Activated CD8-positive, alpha-beta memory T cell treated with anti-CD3 and anti-CD28 coated beads for 4 hours (primary cell): ENCODE measurements at regions not wholly inside any gene's neighbourhood (a gene's known extent, or its start where the extent isn't known, plus 50 kb on each side); places are given as distances from the start of the nearest gene placed in this dataset.

Experiments
- DNase-seq, 2 donors: peaks; one replicate each; pipeline ENCODE4 v3.0.0-alpha.2; 2020; ENCODE audit warnings: low read depth in 2 of 2

- no peak for DNase-seq
Observed at GRCh38 chr6:170114956-170115855, 175.7 kb downstream of the DLL1 start.

DNA sequence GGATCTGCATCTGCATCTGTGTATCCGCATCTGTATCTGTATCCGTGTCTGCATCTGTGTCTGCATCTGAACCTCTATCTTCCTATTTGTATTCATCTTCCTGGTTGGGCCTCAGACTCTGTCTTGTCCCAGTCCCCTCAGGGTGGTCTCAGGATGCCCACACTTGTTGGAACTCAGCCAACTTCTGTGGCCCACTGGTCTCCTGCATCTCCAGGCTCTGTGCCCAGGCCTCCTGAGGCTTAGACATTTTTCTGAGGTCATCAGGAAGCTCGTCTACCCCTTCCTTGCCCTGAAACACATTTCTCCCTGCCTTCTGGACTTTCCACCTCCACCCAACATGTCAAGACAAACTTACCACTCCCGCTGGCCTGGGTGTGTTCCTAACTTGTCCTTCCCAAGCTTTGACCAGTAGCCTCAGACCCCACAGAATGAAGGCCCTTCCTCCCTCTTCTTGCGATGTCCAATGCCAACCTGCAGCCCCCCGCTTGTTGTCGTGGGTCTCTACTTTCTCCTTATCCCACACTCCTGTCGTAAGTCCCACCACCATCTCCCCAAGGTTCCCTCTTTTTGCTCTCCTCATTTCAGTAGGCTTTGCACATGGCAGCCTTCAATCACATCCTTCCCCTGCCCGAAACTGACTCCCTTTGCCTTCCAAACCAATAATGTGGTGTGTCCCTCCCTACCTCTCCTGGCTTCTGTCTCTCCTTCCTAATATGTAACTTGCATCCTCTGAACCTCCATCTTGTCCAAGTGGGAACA lies 176.5 kb downstream of the DLL1 start:
- DNase-seq: no peak

DNA sequence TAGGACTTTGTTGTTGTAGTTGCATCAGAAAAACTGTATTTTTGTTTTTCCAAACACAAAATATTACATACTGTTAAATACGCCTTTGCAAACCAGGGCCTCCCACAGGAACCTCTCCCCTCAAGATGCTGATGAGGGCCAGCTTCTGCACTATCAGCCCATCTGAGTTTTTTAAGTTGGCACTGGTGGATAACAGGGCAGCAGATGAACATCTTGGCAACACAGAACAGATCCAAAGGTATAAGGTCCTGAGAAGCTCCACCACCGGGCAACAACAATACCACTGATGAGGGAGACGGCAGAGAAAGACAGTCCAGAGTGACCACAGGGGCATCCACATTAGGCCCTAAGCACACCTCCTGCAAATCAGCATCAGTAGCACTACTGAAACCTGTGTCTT lies 177.7 kb downstream of the DLL1 start:
- no peak for DNase-seq

DNA sequence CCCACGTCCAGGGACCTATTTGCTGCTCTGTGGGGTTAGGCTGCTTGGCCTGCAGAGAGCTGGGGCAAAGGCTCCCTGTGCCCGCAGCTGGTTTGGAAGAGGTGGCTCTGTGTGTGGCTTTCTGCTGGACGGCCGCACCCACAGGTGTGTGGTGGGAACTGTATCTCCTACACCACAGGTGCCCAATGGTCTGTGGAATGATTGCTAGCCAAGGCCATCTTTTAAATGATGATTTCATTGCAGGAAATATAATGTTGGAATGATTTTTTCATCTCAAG lies 178.4 kb downstream of the DLL1 start:
- DNase-seq: no peak

DNA sequence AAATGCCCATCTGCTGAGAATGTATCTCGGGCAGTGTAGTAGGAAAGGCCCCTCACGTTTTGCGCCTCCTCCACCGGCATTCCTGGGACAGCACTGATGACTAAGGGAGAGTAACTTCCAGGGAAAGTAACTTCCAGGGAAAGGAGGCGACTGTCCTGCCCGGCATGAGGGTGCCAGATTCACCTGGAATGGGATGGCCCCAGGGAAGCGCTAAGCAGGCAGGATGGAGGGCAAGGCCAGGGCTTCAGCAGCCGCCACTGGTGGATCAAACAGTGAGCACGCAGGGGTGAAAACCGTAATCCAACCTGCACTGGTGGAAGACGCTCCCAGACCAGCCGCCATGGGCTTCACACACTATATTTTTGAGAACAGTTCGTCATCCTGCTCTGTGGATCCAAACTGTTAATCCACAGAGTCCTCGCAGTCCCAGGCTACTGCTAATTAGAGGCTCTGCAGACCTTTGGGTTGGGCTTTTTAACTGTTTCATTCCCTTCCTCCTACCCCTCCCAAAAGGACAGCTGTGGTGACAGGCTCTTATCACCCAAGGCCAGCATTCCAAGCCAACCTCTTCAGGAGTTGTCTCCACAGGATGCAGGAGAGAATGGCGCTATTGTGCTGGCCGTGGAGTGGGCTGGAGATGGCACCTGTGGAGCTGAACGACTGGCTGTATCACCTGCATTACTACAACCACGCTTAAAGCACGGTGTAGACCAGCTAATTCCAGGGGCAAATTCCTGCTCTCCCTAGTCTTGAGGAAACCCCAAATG lies 178.9 kb downstream of the DLL1 start:
- DNase-seq: no peak

- no peak for DNase-seq
Observed at GRCh38 chr6:170111141-170111664, 179.7 kb downstream of the DLL1 start.

DNA sequence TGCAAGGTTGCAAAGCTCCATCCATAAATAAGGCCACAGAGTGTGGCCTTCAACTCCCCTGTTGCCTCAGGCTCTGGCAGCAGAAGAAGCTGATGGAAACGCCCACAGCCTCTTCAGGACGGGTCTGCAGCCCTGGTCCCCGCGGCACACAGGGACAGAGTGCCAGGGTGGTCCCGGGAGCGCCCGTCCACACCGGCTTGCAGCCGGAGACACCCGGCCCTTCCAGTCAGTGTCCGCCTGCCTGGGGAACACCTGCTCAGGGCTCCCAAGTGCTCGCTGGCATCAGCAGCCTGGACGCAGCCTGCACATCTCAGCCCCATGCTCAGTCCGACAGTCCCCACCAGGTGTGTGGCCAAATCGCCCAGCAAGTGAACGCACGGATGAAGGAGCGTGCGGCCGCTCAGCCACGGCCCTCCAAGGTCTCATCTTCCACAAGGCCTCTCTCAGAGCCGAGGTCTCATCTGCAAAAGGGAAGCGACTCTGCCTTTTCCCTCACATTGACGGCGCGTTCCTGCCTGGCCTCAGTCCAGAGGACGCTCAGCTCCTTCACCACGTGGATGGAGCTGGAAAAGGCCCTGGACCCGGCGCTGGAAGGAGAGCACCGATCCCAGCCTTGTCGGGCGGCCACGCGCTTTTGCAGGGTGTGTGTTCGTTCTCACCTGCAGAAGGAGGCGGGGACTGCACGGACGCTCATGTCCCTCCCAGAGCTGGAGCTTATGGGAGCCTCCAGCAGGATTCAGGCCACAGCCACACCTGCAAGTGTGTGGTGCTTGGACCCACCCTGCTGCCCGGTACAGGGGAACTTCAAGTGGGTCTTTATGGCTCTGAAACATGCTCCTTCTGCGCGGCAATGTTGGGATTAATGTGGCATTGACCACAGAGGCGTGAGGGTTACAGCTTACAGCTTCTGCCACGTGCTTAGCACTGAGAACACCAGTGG lies 180.4 kb downstream of the DLL1 start:
- DNase-seq: no peak

DNA sequence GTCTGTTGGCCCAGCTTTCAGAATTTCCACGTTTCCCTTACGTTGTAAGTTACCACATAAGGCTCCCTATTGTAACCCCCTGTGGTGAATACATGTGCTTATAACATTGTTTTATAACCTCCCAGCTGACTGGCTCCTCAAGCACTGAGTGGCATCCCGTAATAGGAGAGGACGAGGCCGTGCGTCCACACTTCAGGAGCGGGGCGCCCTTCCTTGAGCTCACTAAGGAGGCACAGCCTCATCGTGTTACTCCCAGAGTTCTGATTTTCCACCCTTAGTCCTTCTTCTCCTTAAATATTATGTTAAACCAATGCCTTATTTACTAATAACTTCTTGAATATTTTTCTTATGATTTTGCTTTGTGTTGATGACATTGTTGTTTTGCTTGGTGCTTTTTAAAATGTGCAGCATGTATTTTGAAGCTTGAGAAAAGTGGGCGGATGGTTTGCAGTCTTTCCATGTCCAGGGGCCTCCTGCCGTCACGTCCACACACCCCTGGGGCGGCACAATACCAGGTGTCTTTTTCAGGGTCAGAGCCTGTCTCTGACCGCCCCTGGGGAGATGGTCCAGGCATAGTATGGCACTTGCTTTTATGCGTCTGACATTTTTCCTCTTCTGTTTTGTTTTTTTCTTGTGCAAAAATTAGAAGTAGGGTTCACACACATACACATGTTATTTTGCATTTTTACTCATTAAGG lies 181.8 kb downstream of the DLL1 start:
- no peak for DNase-seq

DNA sequence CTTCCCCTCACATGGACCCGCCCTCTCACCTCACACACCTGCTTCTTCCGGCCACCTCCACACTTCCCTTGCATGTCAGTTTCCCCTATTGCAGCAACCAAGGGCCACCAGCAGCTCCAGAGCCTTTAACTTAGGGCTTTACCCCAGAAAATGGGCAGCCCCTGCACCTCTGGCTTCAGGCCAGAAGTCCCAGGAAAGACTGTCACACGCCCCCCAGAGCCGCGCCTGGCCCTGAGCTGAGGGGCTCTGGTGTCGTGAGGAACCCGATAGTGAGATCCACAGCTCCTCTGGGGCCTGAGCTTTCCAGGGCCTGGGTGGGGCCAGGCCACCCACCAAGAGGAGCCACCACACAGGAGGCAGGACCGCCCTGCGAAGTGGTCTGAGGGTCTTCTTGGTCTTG lies 182.4 kb downstream of the DLL1 start:
- no peak for DNase-seq

DNA sequence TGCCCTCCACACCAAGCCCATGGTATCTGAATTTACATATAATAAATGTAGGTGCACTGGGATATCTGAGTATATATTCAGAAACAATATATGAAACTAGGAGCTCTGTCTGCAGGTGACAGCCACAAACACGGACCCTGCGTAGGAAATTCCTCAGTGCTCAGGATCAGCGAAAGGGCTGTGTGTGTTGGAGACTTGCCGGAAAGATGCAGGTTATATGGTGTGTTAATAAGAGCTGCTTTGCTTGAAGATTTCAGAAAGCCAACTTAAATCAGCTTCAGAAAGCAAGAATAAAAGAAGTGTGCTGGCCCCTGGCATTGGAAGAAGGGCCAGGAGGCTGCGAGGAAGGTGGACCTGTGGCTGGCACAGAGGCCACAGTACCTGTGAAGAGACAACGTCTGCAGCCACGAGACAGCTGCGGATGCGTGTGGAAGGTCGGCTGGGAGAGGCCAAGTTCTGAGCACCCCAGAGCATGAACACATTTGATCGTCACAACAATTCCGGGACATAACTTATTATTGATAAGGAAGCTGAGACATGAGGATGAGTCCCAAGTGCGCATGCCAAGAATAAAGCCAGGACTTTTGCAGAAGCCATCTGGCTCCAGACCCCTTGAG lies 183.2 kb downstream of the DLL1 start:
- no peak for DNase-seq

DNA sequence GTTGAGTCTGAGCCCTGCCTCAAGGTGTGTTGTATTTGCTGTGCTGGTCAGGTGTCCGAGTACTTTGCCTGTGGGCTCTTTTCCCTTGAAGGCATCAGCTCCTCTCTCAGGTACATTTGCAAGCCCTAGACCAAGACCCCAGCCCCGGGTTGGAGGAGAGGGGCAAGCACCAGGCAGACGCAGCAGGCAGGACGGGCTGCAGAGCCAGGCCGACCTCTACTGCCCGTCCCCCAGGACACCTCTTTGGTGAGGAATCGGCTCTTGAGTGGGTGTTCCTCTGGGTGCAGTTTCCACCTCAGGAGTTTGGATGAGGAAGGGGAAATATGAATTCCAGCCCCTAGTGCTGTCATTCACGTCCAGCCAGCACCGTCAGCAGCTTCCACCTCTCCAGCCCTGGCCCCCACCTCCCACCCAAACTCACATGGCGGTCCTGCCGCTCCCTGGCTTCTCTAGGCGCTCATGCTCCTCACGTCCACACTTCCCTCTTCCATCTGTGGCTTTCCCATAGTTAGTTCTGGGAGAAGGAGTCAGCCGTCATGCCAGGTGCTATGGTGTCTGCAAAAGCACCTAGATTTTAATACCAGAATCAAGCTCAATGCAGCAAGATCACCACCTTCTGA lies 183.9 kb downstream of the DLL1 start:
- no peak for DNase-seq

GRCh38 chr6:170102582-170103481 lies 188.0 kb downstream of the DLL1 start:
- no peak for DNase-seq

- DNase-seq: no peak
Observed at GRCh38 chr6:170102038-170102437, 188.8 kb downstream of the DLL1 start.

DNA sequence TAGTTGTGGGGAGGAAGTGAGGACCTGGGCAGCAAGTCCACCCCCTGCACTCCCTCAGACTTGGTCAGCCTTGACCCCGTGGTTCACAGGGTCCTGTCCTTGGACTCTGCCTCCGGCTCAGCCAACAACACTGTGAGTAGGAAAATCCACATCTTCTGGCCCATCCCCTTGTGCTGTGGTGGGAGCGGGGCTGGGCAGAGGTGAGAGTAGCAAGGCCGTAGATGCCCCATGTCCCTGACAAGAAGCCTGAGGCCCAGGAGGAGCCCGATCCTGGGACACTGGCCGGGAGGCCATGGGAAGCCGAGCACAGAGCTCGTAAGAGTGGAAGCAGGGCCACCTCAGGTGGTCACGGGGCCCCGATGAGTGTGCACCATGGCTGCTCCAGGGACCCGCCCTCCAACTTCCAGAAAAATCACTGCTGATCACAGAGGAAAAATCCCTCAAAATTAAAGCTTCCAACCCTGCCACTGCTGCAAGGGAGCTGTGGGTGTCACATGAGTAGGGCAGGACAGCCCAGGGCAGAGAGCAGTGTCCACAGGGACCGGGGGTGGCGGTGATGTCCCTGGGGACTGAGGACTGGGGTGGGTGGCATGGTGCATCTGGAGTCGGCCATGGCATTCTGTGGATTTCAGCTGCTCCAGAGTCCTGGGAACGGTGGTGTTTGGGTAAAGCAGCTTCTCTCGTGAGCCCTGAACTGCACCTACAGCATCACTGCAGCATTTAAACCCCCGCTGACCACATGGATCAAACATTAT lies 189.4 kb downstream of the DLL1 start:
- no peak for DNase-seq

GRCh38 chr6:170100046-170100445 lies 190.8 kb downstream of the DLL1 start:
- no peak for DNase-seq

GRCh38 chr6:170099387-170099786 lies 191.5 kb downstream of the DLL1 start:
- no peak for DNase-seq

GRCh38 chr6:170098428-170099170 lies 192.3 kb downstream of the DLL1 start:
- DNase-seq: no peak
